ENCODE measurements at regions not wholly inside any gene's neighbourhood (a gene's known extent, or its start where the extent isn't known, plus 50 kb on each side); places are given as distances from the start of the nearest gene placed in this dataset.

GRCh38 chr13:44007451-44007850 lies 127.7 kb downstream of the LACC1 start:
- no peaks in the 10 kb centered on the region for H3K9me3 Mint-ChIP-seq
- intact Hi-C loops (cut with micrococcal nuclease), result no loop called here
- Histone ChIP-seq H3K27ac (ENCODE audit: low read length) (no peak overlapping the region), H3K4me1 (ENCODE audit: control insufficient read depth, insufficient read depth, low read length) (no peaks in the 10 kb centered on the region), H3K36me3 (ENCODE audit: control insufficient read depth, insufficient read depth, low read length) (no peaks in the 10 kb centered on the region), H3K4me3 (ENCODE audit: low read length) (no peak overlapping the region), H3K27me3 (ENCODE audit: control insufficient read depth, insufficient read depth, low read length) (no peaks in the 10 kb centered on the region), H3K9me3 (ENCODE audit: control insufficient read depth, insufficient read depth, low read length) (peaks cover 3% of the 10 kb centered on the region)
- no peak for TF ChIP-seq CTCF (IDR thresholded peaks at IDR 0.05)
- H3K4me1 Mint-ChIP-seq, result no peaks in the 10 kb centered on the region
- no peak overlapping the region for H3K4me3 Mint-ChIP-seq
- H3K27me3 Mint-ChIP-seq (ENCODE audit: low read depth in 2 of 2), result peaks cover 9 to 10% of the 10 kb centered on the region in 2 donors
- 100% methylated on average over 1 of the region's 1 CpG for WGBS (ENCODE audit: insufficient coverage)
- no peak overlapping the region for H3K27ac Mint-ChIP-seq
- no peaks in the 10 kb centered on the region for H3K36me3 Mint-ChIP-seq
- no peak for DNase-seq
- ATAC-seq, result no peak

DNA sequence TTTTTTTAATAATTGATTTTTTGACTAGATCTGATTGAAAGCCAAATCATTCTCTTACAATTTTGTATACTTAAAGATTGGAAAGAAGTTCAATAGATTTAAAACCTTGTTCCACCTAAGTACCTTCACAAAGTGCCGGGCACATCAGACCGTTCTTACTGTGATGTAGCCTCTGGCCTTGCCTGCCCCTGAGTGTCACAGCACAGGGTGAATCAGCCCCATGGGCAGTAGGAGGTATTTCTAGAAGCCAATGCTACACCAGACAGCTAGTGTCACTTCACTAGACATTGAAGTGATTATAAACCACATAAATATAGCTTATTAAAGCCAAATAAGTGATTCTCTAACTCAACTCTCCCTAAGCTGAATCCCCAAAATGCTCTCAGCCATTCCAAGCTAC lies 131.3 kb downstream of the LACC1 start:
- no peak overlapping the region for H3K27ac ChIP-seq (ENCODE audit: low read length)
- intact Hi-C loops (cut with micrococcal nuclease), result no loop called here
- TF ChIP-seq CTCF (IDR thresholded peaks at IDR 0.05), result no peak
- H3K4me1 ChIP-seq (ENCODE audit: control insufficient read depth, insufficient read depth, low read length), result no peaks in the 10 kb centered on the region
- no peak overlapping the region for H3K4me3 Mint-ChIP-seq
- no peaks in the 10 kb centered on the region for H3K9me3 Mint-ChIP-seq
- H3K27ac Mint-ChIP-seq, result no peak overlapping the region
- no peaks in the 10 kb centered on the region for H3K27me3 ChIP-seq (ENCODE audit: control insufficient read depth, insufficient read depth, low read length)
- ATAC-seq, result no peak
- no peaks in the 10 kb centered on the region for H3K36me3 ChIP-seq (ENCODE audit: control insufficient read depth, insufficient read depth, low read length)
- peaks cover 0 to 6% of the 10 kb centered on the region in 2 donors for H3K27me3 Mint-ChIP-seq (ENCODE audit: low read depth in 2 of 2)
- no peaks in the 10 kb centered on the region for H3K36me3 Mint-ChIP-seq
- WGBS (ENCODE audit: insufficient coverage), result 100% methylated on average over 1 of the region's 2 CpGs
- DNase-seq, result no peak
- H3K4me1 Mint-ChIP-seq, result no peaks in the 10 kb centered on the region
- H3K9me3 ChIP-seq (ENCODE audit: control insufficient read depth, insufficient read depth, low read length), result peaks cover 3% of the 10 kb centered on the region
- H3K4me3 ChIP-seq (ENCODE audit: low read length), result no peak overlapping the region

DNA sequence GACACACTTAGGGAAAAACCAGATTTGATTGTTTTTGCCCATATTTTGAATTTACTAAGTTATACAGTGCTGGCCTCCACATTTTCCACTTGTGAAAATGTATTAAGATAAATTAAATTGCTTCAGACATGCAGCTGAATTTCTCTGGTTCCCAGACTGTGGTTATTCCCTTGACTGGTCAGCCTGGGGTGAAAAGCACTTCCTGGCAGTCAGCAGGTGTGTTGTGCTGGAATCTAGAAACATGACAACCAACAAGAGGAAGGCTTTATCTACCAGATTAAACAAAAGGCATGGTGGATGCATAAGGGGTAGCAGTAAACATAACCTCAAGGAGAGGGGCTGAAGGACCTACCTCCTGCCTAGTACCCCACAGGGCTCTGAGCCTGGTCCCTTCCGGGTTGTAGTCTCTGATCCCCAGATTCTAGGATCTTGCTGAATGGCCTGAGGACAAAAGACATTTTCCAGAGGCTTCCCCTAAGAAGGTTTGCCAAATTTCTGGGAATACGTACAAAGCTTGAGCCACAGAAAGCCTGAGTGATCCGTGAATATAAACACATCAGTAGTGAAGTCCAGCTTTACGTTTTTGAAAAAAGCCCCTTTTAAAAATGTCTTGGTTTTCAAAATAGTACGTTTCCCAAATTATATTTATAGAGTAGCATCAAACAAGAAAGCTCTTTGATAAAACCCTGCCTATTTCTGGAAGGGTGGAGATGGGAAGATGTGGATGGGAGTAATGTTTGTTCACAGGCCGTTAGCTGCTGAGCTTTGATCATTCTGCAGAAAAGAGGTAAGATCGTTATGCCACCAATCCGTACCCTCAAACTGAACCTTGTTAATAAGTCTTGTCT lies 133.4 kb downstream of the LACC1 start:
- no peaks in the 10 kb centered on the region for H3K27me3 ChIP-seq (ENCODE audit: control insufficient read depth, insufficient read depth, low read length)
- Mint-ChIP-seq H3K36me3 (no peaks in the 10 kb centered on the region), H3K9me3 (no peaks in the 10 kb centered on the region), H3K27ac (no peak overlapping the region), H3K4me3 (no peak overlapping the region), H3K4me1 (peaks cover 0 to 6% of the 10 kb centered on the region in 2 donors), H3K27me3 (ENCODE audit: low read depth in 2 of 2) (peaks cover 0 to 6% of the 10 kb centered on the region in 2 donors)
- WGBS (ENCODE audit: insufficient coverage), result 96% methylated on average over 6 of the region's 8 CpGs
- DNase-seq (no peak), ATAC-seq (no peak)
- intact Hi-C loops (cut with micrococcal nuclease), result no loop called here
- H3K4me3 ChIP-seq (ENCODE audit: low read length), result no peak overlapping the region
- TF ChIP-seq CTCF (IDR thresholded peaks at IDR 0.05), result no peak
- H3K9me3 ChIP-seq (ENCODE audit: control insufficient read depth, insufficient read depth, low read length), result no peaks in the 10 kb centered on the region
- no peaks in the 10 kb centered on the region for H3K4me1 ChIP-seq (ENCODE audit: control insufficient read depth, insufficient read depth, low read length)
- no peak overlapping the region for H3K27ac ChIP-seq (ENCODE audit: low read length)
- H3K36me3 ChIP-seq (ENCODE audit: control insufficient read depth, insufficient read depth, low read length), result no peaks in the 10 kb centered on the region
